Ureter (tissue), 1 donor: ENCODE measurements at regions not wholly inside any gene's neighbourhood (a gene's known extent, or its start where the extent isn't known, plus 50 kb on each side); places are given as distances from the start of the nearest gene placed in this dataset.
"Not testable (repeated sequence)": the region's sequence is repeated elsewhere in the genome, so short reads cannot be mapped to it uniquely, and the experiment has no call there.

Source experiments
- DNase-seq: peaks from one replicate; pipeline ENCODE4 v3.0.0-alpha.2; 2020; ENCODE audit warnings: low spot score
- donor health status: DM: yes; HTN: yes; CAD: no.

DNA sequence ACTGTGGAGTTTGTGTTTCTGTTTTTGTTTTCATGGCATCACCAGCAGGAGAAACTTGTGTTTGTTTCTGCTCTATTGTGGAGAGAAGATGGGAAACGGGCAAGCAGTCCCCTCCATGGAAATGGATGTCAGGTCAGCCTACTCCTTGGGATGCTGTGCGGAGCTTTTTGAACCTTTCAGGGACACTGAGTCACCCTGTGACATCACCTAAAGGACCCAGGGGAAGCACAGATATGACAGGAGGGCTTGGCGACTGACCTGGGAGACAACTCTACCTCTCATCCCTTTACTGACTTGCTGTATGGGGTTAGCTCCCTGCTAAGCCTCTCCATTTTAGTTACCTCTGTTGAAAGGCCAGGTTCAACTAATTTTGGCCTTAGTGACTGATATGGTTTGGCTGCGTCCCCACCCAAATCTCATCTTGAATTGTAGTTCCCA is 706.9 kb upstream of the TMEM132C start:
- DNase-seq = no peak

GRCh38 chr12:127562816-127563215 is 704.2 kb upstream of the TMEM132C start:
- DNase-seq = no peak

GRCh38 chr12:127565241-127565640 is 701.7 kb upstream of the TMEM132C start:
- DNase-seq = no peak

DNA sequence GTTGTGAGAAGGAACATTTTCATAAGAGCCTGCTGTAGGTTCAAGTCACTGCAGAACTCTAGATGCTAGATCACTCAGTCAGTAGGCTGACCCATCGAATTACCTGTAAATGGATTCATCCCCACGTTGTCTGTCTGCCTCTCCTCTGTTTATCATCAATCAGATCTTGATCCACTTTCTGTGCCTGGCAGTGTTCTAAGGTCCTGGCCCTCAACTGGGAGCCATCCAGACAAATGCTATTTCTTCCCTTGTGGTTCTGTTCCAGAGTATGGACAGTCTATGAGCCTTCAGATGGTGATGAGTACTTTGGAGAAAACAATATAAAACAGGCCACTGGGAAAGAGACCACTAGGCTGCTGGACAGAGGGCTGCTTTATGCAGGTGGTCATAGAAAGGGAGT is 699.4 kb upstream of the TMEM132C start:
- DNase-seq = no peak

- no peak for DNase-seq
These were observed 696.6 kb upstream of the TMEM132C start for GRCh38 chr12:127570387-127570786.

GRCh38 chr12:127570793-127571360 is 696.1 kb upstream of the TMEM132C start:
- no peak for DNase-seq

DNA sequence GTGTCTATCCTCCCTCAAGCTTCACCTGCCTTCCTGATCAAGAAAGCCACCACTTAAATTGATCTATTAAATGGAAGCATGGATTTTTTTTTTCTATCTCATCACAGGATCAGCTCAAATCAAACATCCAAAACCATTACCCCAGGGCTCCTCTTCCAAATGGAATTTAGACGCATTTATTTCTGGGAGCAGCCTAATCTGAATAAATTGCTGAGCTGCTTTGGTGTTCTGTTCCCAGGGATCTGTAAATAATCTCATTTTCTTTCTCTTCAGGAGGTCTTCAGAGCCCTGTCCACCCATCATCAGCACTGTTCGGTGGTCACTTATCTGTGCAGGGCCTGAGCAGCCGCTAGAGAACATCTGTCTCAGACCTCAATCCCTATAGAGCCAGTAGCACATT is 695.4 kb upstream of the TMEM132C start:
- DNase-seq = no peak

- no peak for DNase-seq
These were observed 687.5 kb upstream of the TMEM132C start for GRCh38 chr12:127579446-127579845.

- DNase-seq = no peak
These were observed 684.9 kb upstream of the TMEM132C start for GRCh38 chr12:127582074-127582473.

DNA sequence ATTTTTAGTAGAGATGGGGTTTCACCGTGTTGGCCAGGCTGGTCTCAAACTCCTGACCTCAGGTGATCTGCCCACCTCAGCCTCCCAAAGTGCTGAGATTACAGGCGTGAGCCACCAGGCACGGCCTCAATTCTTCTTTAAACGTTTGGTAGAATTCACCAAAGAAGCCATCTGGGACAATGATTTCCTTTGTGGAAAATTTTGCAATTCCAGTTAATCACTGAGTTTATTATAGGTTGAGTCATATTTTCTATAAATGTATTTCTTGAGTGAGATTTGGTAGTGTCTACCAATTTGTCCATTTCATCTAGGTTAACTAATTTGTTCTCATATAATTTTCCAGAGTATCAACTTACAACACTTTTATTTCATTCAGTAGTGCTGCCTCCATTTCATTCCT is 683.9 kb upstream of the TMEM132C start:
- DNase-seq = no peak

DNA sequence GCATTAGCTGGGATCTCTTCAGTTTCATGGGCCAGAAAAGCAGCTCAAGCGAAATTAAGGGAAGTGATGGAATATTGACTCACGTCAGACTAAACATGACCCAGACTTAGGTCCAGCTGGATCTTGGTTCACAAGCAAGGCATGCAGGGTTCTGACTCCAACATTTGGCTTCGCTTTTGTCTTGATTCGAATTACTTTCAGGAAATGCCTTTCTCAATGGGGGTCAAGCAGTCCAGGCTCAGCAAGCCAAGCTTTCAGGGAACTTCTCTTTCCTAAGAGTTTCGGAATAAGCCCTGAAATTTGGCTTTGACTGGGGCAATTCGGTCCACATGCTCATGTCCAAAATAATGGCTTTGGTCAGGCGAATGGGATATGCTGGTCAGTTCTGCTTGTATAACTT is 678.7 kb upstream of the TMEM132C start:
- DNase-seq = no peak

DNA sequence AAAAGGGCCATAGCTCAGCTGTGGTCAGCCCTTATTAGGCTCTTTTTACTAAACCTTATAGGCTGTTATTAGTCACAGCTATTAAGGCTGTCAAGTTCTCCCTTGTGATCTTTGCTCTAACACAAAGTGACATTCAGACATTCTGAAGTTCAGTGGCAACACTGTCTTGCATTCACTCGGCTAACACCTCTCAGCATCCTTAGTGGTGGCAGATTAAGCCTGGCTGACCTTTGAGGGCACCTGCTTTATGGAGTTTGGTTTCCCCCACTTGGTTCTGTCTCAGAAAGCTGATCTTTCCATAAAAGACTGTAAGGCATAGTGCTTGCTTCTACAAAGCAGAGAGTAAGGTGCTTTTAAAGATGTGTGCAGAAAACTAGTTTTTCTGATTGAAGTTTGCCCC is 677.4 kb upstream of the TMEM132C start:
- DNase-seq = no peak

DNA sequence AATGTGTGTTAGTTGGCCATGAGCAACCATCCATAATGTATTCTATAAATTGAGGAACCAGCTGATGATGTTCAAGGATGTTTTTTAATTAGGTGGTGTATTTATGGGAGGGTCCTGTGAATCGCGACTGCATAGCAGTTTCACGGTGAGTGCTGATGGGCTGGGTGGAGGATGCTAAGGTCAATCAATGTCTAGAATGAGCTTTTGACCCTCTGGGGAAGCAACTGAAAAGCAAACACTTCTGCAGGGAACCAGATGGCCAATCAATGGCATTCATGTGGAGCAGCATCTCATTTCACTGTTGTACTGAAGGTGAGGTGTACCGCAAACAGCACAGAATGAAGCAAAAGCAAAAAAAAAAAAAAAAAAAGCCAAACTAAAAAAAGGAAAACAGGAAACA is 676.1 kb upstream of the TMEM132C start:
- no peak for DNase-seq

- DNase-seq = no peak
These were observed 674.7 kb upstream of the TMEM132C start for GRCh38 chr12:127592245-127592644.

DNA sequence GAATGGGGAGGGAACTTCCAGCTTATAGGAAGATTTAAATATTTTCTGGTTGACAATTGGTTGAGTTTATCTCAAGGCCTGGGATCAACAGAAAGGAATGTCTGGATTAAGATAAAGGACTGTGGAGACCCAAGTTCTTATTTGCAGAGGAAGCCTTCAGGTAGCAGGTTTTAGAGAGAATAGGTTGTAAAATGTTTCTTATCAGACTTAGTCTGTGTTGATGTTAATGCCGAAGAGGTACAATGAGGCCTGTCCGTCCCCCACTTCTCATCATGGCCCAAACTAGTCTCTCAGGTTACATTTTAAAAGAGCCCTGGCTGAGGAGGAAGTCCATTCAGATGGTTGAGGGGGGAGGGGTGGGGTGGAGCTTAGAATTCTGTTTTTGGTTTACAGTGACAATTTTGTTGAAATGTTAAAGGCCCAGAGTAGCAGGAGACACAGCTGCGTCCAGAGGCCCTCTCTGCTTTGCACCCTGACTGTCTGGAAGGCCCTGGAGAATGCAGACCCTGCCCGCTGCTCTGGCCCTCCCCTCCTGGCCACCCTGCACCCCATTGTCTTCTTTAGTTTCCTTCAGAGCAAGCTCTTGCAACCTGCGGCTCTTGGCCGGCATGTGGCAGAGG is 672.5 kb upstream of the TMEM132C start:
- no peak for DNase-seq

- no peak for DNase-seq
These were observed 671.5 kb upstream of the TMEM132C start for GRCh38 chr12:127595506-127595905.

- DNase-seq = no peak
These were observed 670.1 kb upstream of the TMEM132C start for GRCh38 chr12:127596891-127597290.

DNA sequence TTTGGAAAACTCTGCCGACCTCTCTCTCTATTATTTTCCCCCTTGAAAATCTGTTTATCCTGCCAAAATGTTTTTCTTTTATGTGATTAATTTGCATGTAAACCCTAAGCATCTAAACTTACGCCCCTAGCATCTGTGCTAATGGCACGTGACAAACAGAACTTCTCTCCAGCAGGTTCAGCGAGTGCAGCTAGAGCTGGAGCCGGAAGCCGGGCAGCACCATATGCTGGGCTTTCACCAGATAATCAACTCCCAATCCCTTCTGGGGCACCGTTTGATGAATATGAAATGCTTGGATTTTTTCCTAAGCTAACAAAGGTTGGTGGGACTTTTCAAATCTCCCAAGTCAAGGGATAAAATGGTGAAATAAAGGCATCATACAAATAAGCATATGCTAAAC is 667.5 kb upstream of the TMEM132C start:
- DNase-seq = no peak

DNA sequence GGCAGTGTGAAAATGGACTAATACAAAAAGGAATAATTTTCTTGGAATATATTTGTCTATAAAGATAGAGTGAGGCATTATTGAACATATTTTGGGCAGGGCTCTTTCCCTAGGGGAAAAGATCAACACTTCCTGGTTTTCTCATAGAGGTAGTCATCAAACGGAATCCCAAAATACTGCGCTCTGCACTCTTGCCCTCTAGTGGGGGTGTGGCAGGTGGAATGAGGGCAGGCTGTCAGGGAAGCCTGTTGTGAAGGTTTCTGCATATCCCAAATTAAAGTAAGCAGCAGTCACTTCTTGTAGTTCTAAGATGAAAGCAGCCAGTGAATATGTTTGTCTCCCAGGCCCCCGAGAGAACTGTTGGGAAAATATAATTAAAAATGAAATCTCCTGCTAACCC is 666.8 kb upstream of the TMEM132C start:
- DNase-seq = no peak

GRCh38 chr12:127606476-127607015 is 660.4 kb upstream of the TMEM132C start:
- DNase-seq = no peak

DNA sequence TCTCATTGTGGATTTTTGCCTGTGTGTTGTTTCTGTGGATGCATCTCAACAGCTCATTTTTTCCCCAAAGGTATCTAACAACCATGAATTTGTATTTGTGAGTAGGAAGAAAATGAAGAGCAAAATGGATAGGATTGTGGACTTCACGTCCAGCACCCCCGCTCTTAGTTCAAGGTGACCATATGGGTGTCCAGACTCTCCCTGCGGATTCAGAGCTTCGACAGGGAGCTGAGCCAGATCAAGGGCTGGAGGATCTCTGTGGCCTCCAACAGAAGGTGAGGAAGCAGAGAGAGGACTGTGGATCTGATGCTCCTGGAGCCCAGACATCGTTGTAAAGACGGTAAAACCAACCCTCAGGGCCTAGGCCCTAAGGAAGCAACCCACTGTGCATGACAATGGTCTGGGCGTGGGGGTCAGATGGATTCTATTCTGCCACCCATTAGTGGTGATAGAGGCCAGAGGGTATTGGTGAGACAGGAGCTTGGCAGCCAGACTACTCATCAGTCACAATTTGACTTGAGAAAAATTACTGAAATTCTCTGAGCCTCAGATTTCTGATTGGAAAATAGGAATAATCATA is 659.7 kb upstream of the TMEM132C start:
- DNase-seq = no peak

GRCh38 chr12:127608359-127608758 is 658.6 kb upstream of the TMEM132C start:
- DNase-seq = not testable (repeated sequence)

DNA sequence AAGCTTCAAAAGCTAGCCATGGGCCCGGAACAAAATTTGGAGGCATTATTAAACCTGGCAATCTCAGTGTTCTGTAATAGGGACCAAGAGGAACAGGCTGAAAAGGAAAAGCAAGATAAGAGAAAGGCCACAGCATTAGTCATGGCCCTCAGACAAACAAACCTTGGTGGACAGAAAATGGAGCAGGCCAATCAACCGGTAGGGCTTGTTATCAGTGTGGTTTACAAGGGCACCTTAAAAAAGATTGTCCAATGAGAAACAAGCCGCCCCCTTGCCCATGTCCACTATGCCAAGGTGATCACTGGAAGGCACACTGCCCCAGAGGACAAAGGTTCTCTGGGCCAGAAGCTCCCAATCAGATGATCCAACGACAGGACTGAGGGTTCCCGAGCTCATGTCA is 653.9 kb upstream of the TMEM132C start:
- no peak for DNase-seq
